Choroid plexus epithelial cell (primary cell): ENCODE measurements at regions not wholly inside any gene's neighbourhood (a gene's known extent, or its start where the extent isn't known, plus 50 kb on each side); places are given as distances from the start of the nearest gene placed in this dataset.

Source experiments
- DNase-seq: peaks from one replicate; pipeline ENCODE4 v3.0.0-alpha.2; 2010; ENCODE audit warnings: low read depth
- H3K4me3 ChIP-seq: 2 replicates; pipeline ENCODE4 v1.5.1; 2011; ENCODE audit warnings: low read depth, mild to moderate bottlenecking, control low read depth, low read length, moderate library complexity
- TF ChIP-seq, protein P1 (sequence below): conservative IDR thresholded peaks from 2 replicates; pipeline ENCODE4 v1.5.1; 2011; ENCODE audit warnings: low read depth, mild to moderate bottlenecking, control low read depth, inconsistent platforms, low read length, moderate library complexity

DNA sequence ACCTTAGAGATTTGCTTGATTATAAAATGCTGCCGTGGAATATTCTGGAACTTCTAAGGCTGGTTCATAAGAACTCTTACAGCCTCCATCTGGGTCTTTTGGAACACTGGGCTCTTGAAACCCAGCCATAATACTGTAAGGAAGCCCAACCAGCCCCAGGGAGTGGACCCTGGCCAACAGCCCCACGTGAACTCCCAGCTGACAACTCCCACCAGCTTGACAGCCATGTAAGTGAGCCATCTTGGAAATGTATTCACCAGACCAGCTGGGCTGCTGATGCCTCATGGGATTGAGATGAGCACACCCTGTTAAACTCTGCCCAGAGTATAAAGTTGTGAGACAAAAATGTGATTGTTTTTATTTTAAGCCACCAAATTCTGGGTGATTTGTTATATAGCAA lies 378.7 kb upstream of the RAG2 start:
- H3K4me3 ChIP-seq = no peak overlapping the region
- no peak for DNase-seq
- TF ChIP-seq, protein P1, sequence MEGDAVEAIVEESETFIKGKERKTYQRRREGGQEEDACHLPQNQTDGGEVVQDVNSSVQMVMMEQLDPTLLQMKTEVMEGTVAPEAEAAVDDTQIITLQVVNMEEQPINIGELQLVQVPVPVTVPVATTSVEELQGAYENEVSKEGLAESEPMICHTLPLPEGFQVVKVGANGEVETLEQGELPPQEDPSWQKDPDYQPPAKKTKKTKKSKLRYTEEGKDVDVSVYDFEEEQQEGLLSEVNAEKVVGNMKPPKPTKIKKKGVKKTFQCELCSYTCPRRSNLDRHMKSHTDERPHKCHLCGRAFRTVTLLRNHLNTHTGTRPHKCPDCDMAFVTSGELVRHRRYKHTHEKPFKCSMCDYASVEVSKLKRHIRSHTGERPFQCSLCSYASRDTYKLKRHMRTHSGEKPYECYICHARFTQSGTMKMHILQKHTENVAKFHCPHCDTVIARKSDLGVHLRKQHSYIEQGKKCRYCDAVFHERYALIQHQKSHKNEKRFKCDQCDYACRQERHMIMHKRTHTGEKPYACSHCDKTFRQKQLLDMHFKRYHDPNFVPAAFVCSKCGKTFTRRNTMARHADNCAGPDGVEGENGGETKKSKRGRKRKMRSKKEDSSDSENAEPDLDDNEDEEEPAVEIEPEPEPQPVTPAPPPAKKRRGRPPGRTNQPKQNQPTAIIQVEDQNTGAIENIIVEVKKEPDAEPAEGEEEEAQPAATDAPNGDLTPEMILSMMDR = no peak

DNA sequence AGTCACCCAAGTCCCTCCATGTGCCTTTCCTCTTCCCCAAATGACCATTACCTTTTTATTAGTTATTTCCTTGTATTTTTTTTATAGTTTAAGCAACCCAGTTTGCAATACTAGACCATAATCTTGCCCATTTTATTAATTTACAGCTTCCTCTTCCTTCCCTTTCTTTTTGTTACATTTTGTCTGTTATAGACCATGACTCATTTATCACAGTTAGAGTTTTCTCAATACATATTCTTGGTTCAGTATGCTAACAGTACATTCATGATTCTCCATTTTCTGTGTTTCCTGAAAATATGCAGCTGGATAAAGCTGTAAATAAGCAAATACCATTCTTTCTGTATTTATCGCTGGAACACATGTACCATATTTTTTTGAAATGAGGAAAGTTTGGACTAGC lies 376.7 kb upstream of the RAG2 start:
- no peak overlapping the region for H3K4me3 ChIP-seq

DNA sequence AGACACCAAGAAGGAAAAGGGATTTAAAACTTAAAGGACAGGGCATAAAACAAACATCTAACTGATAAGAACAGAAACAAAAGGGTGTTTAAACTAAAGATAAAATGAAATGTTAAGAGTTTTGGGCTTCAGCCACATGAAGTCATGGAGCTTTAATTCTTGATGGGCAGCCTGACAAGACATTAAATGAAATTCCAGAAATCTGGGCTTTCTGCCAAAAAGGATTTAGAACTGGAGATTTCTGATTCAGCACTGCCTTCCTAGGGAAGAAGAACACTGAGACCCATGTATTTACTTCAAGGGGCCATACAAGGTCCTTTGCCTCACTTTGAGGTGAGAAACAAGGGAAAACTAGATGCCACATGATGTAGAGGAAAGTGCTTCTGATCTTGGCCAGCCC lies 355.9 kb upstream of the RAG2 start:
- DNase-seq = peak; percentile 3
- TF ChIP-seq, protein P1 = no peak
- H3K4me3 ChIP-seq = no peak overlapping the region

More for the DNA sequence above, 376.7 kb upstream of the RAG2 start:
- TF ChIP-seq, protein P1 = no peak
- no peak for DNase-seq

DNA sequence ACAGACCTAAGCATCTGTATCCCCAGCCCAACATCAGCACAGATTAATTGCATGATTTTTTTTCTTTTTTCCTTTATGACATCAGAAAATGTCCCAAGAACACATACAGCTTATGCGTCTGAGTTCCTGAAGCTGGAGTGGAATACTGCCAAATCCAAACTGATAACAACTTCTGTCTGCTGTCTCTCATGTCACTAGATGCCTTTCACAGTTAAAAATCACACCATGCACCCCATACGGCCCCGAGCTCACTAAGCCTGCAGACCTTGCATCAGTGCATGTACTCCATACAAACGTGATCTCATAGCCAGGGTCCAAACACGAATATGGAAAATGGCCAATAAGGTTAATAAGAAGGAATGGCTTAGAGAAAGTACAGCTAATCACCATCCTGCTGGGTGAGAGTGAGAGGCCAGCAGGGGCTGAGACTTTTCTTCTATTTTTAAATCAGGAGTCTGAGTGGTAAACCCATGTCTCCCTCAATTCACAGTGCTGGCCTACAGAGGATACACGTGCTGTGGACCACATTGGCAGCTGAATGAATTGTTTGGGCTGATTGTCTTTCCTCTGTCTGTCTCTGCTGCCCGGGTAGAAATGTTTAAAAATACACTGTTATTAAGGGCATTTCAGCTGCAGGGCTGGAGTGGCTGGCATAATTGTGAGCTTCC lies 350.6 kb upstream of the RAG2 start:
- TF ChIP-seq, protein P1 = no peak
- DNase-seq = no peak
- H3K4me3 ChIP-seq = no peak overlapping the region

DNA sequence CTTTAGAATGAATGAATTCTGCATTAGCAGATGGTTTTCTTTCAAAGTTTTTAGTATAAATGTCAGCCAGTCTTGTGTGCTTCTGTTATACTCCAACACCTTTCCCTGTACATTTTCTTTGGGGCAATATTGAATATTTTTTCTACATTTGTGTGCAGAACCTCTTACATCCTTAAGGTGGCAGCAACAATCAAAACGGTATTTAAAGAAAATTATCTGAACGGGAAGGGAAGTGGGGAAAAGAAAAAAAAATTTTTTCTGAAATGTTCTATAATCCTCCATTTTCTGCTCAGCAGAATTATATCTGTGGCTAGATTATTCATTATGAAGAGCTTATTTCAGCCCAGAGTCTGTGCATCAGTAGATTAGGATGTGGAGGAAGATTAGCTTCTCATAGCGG lies 347.3 kb upstream of the RAG2 start:
- no peak overlapping the region for H3K4me3 ChIP-seq
- peak; percentile 16 for DNase-seq
- TF ChIP-seq, protein P1 = no peak

DNA sequence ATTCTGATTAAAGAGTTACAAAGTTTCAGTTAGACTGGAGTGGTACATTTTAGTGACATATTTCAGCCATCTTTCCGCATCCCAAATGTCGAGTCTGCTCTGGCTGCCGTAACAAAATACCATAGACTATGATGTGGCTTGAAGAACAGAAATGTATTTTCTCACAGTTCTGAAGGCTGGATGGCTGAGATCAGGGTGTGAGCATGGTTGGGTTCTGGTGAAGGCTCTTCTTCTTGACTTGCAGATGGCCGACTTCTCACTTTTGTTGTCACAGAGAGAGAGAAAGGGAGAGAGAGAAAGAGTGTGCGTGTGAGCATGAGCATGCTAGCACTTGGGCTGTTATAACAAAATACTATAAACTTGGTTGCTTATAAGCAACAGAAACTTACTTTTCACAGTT lies 335.4 kb upstream of the RAG2 start:
- TF ChIP-seq, protein P1 = no peak
- no peak for DNase-seq
- no peak overlapping the region for H3K4me3 ChIP-seq

DNA sequence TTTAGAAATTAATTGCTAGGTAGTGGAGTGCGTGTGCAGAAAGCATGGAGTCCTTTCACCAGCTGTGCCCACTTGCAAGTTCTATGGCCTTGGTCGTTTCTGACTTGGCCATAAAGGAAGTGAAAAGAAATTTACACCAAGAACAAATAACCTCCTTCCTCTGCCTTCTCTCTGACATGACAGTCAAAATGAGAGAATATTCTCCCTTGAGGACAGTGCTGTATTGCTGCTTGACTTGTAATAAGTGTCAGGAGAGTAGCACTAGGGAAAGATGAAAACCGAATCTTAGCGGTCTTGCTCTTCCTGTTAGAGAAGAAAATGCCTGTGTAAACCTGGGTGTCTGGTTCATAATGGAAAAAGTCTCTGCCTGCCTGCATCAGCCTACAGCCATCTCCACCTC lies 333.1 kb upstream of the RAG2 start:
- H3K4me3 ChIP-seq = no peak overlapping the region
- no peak for DNase-seq
- TF ChIP-seq, protein P1 = no peak
